UCSD-AML1 (cell line): ENCODE measurements at regions not wholly inside any gene's neighbourhood (a gene's known extent, or its start where the extent isn't known, plus 50 kb on each side); places are given as distances from the start of the nearest gene placed in this dataset.

Source experiments
- DNase-seq: peaks from one replicate; lab custom pipeline; 2025; ENCODE audit not compliant: unreplicated experiment; lab: John Stamatoyannopoulos, UW

GRCh38 chr2:71823526-71823925, 324.1 kb downstream of the CYP26B1 start:
- DNase-seq = no peak

- no peak for DNase-seq
Measured at GRCh38 chr2:71822463-71822862, 325.2 kb downstream of the CYP26B1 start.

GRCh38 chr2:71821856-71822255, 325.8 kb downstream of the CYP26B1 start:
- no peak for DNase-seq

- no peak for DNase-seq
Measured at GRCh38 chr2:71816815-71817214, 330.8 kb downstream of the CYP26B1 start.

GRCh38 chr2:71815701-71816474, 331.8 kb downstream of the CYP26B1 start:
- DNase-seq = no peak

GRCh38 chr2:71814885-71815284, 332.8 kb downstream of the CYP26B1 start:
- no peak for DNase-seq

- no peak for DNase-seq
Measured at GRCh38 chr2:71813807-71814470, 333.7 kb downstream of the CYP26B1 start.

GRCh38 chr2:71813315-71813714, 334.3 kb downstream of the CYP26B1 start:
- no peak for DNase-seq

GRCh38 chr2:71812736-71813135, 334.9 kb downstream of the CYP26B1 start:
- DNase-seq = no peak

GRCh38 chr2:71811726-71812125, 335.9 kb downstream of the CYP26B1 start:
- no peak for DNase-seq

- no peak for DNase-seq
Measured at GRCh38 chr2:71811157-71811556, 336.5 kb downstream of the CYP26B1 start.

GRCh38 chr2:71807581-71808451, 339.8 kb downstream of the CYP26B1 start:
- no peak for DNase-seq

- DNase-seq = no peak
Measured at GRCh38 chr2:71806432-71806831, 341.2 kb downstream of the CYP26B1 start.

- DNase-seq = no peak
Measured at GRCh38 chr2:71804281-71804751, 343.3 kb downstream of the CYP26B1 start.

- DNase-seq = no peak
Measured at GRCh38 chr2:71803398-71803797, 344.3 kb downstream of the CYP26B1 start.

- DNase-seq = no peak
Measured at GRCh38 chr2:71802556-71802955, 345.1 kb downstream of the CYP26B1 start.

- DNase-seq = peak; percentile 33
Measured at GRCh38 chr2:71801969-71802368, 345.7 kb downstream of the CYP26B1 start.

- no peak for DNase-seq
Measured at GRCh38 chr2:71801556-71801955, 346.1 kb downstream of the CYP26B1 start.

GRCh38 chr2:71800851-71801250, 346.8 kb downstream of the CYP26B1 start:
- DNase-seq = no peak

- DNase-seq = no peak
Measured at GRCh38 chr2:71800106-71800809, 346.9 kb downstream of the DYSF start.

GRCh38 chr2:71799013-71799575, 345.7 kb downstream of the DYSF start:
- no peak for DNase-seq
